A172 (cell line): ENCODE measurements at regions not wholly inside any gene's neighbourhood (a gene's known extent, or its start where the extent isn't known, plus 50 kb on each side); places are given as distances from the start of the nearest gene placed in this dataset.

Experiments used
- DNase-seq: peaks from one replicate; pipeline ENCODE4 v3.0.0-alpha.2; 2015; ENCODE audit warnings: low spot score

- DNase-seq: no peak
Observed at GRCh38 chr3:81968658-81969057, 207.2 kb upstream of the GBE1 start.

- no peak for DNase-seq
Observed at GRCh38 chr3:81967393-81967792, 205.9 kb upstream of the GBE1 start.

- DNase-seq: no peak
Observed at GRCh38 chr3:81965696-81966095, 204.3 kb upstream of the GBE1 start.

- DNase-seq: no peak
Observed at GRCh38 chr3:81962396-81962795, 201.0 kb upstream of the GBE1 start.

GRCh38 chr3:81958972-81959640 lies 197.7 kb upstream of the GBE1 start:
- DNase-seq: no peak

GRCh38 chr3:81955878-81956277 lies 194.4 kb upstream of the GBE1 start:
- no peak for DNase-seq

GRCh38 chr3:81953111-81953510 lies 191.7 kb upstream of the GBE1 start:
- DNase-seq: no peak

GRCh38 chr3:81952141-81952540 lies 190.7 kb upstream of the GBE1 start:
- no peak for DNase-seq

- DNase-seq: no peak
Observed at GRCh38 chr3:81951636-81952035, 190.2 kb upstream of the GBE1 start.

GRCh38 chr3:81951106-81951505 lies 189.7 kb upstream of the GBE1 start:
- DNase-seq: no peak

GRCh38 chr3:81947359-81947758 lies 185.9 kb upstream of the GBE1 start:
- DNase-seq: no peak

GRCh38 chr3:81938681-81939080 lies 177.2 kb upstream of the GBE1 start:
- no peak for DNase-seq

- DNase-seq: no peak
Observed at GRCh38 chr3:81936817-81937216, 175.4 kb upstream of the GBE1 start.

- no peak for DNase-seq
Observed at GRCh38 chr3:81932681-81933080, 171.2 kb upstream of the GBE1 start.

GRCh38 chr3:81931265-81932251 lies 170.1 kb upstream of the GBE1 start:
- no peak for DNase-seq

GRCh38 chr3:81929697-81930096 lies 168.3 kb upstream of the GBE1 start:
- no peak for DNase-seq

- no peak for DNase-seq
Observed at GRCh38 chr3:81927811-81928210, 166.4 kb upstream of the GBE1 start.

GRCh38 chr3:81925385-81925784 lies 163.9 kb upstream of the GBE1 start:
- no peak for DNase-seq

- DNase-seq: no peak
Observed at GRCh38 chr3:81923038-81923437, 161.6 kb upstream of the GBE1 start.

- no peak for DNase-seq
Observed at GRCh38 chr3:81922404-81922803, 161.0 kb upstream of the GBE1 start.

- DNase-seq: no peak
Observed at GRCh38 chr3:81920816-81921215, 159.4 kb upstream of the GBE1 start.

- DNase-seq: no peak
Observed at GRCh38 chr3:81916890-81917289, 155.4 kb upstream of the GBE1 start.
